GM12878 (cell line): ENCODE measurements at regions not wholly inside any gene's neighbourhood (a gene's known extent, or its start where the extent isn't known, plus 50 kb on each side); places are given as distances from the start of the nearest gene placed in this dataset.

Experiments
- ATAC-seq: fragments of 200-7000 bp; cut with Tn5 transposase; 3 replicates; pipeline ENCODE4 v1.9.1; 2020; ENCODE audit warnings: mild to moderate bottlenecking, moderate library complexity
- BruUV-seq: library from RNA; stranded (reverse); fragments of 400-500 nt; replicated peaks from 2 replicates; lab custom pipeline; 2021; lab: Mats Ljungman, UMichigan
- CTCF ChIA-PET: fragments of 300-600 bp; sonication (Branson Sonifier 250); formaldehyde crosslinking; extraction: SDS; loops from one replicate; lab custom pipeline; 2021; ENCODE audit warnings: inconsistent platforms; lab: Yijun Ruan, JAX
- POLR2A ChIA-PET: fragments of 350-600 bp; formaldehyde crosslinking; extraction: SDS; loops from one replicate; lab custom pipeline; 2021; ENCODE audit warnings: inconsistent platforms; lab: Charles Lee
- RAD21 ChIA-PET: fragments of 300-600 bp; sonication (Branson Sonifier 250); formaldehyde crosslinking; loops from one replicate; lab custom pipeline; 2023; ENCODE audit warnings: antibody characterized with exemption; ENCODE audit not compliant: unreplicated experiment; lab: Charles Lee
- SMC1A ChIA-PET: fragments of 300-600 bp; sonication (Branson Sonifier 250); formaldehyde crosslinking; loops from one replicate; lab custom pipeline; 2023; ENCODE audit not compliant: unreplicated experiment, uncharacterized antibody; lab: Charles Lee
- DNase-seq: peaks from one replicate; pipeline ENCODE4 v3.0.0-alpha.2; 2011; ENCODE audit warnings: low read depth, low spot score
- FAIRE-seq: peaks from 3 replicates; lab custom pipeline; 2011; peaks lifted over from hg19 to GRCh38; lab: Jason Lieb, UNC
- H2AFZ ChIP-seq: 2 replicates; pipeline ENCODE4 v1.6.0; 2011; ENCODE audit warnings: low read depth, low read length, control low read depth; ENCODE audit not compliant: control insufficient read depth
- H3K27ac ChIP-seq: 2 replicates; pipeline ENCODE4 v1.5.1; 2011; ENCODE audit warnings: control low read depth; ENCODE audit not compliant: control insufficient read depth, insufficient read depth
- H3K27me3 ChIP-seq, 2 experiments: replicated peaks in 1 of 2; 2 replicates each; pipeline versions ENCODE4 v1.6.0 to v1.6.1; 2011; ENCODE audit warnings: low read length in 1 of 2; ENCODE audit not compliant: control insufficient read depth in 2 of 2, insufficient read depth in 2 of 2
- H3K36me3 ChIP-seq, 2 experiments: 2 replicates each; pipeline ENCODE4 v1.5.1; 2011; ENCODE audit warnings: low read length in 1 of 2; ENCODE audit not compliant: control insufficient read depth in 2 of 2, insufficient read depth in 2 of 2
- H3K4me1 ChIP-seq: 2 replicates; pipeline ENCODE4 v1.6.1; 2011; ENCODE audit warnings: mild to moderate bottlenecking, low read length, moderate library complexity, mixed read lengths; ENCODE audit not compliant: control insufficient read depth, insufficient read depth
- H3K4me2 ChIP-seq: 2 replicates; pipeline ENCODE4 v1.6.0; 2011; ENCODE audit warnings: control low read depth; ENCODE audit not compliant: control insufficient read depth, insufficient read depth
- H3K4me3 ChIP-seq: fragments of 200-600 bp; sonication (generic); 2 replicates; pipeline ENCODE4 v1.5.1; 2016
- H3K79me2 ChIP-seq: 2 replicates; pipeline ENCODE4 v1.6.0; 2011; ENCODE audit warnings: low read length; ENCODE audit not compliant: control insufficient read depth, insufficient read depth
- H3K9ac ChIP-seq: 2 replicates; pipeline ENCODE4 v1.8.0; 2011; ENCODE audit warnings: low read length, control low read depth, mixed read lengths; ENCODE audit not compliant: control insufficient read depth, insufficient read depth
- H3K9me3 ChIP-seq: replicated peaks from 3 replicates; pipeline ENCODE4 v1.5.1; 2011; ENCODE audit warnings: mild to moderate bottlenecking, low read length; ENCODE audit not compliant: control insufficient read depth, insufficient read depth
- H4K20me1 ChIP-seq: 2 replicates; pipeline ENCODE4 v1.6.0; 2011; ENCODE audit not compliant: control insufficient read depth, insufficient read depth
- BMI1 ChIP-seq: fragments of 450-650 bp; IDR thresholded peaks from 2 replicates; pipeline ENCODE4 v1.6.1; 2016; ENCODE audit warnings: mild to moderate bottlenecking, moderate library complexity, borderline replicate concordance
- CHD1 ChIP-seq: IDR thresholded peaks from 2 replicates; pipeline ENCODE4 v1.6.1; 2012; ENCODE audit warnings: low read depth, low read length, improper control_type of control experiment
- DPF2 ChIP-seq: fragments of 450-650 bp; IDR thresholded peaks from 2 replicates; pipeline ENCODE4 v1.6.1; 2017; ENCODE audit warnings: mild to moderate bottlenecking
- IKZF1 ChIP-seq: fragments of 450-650 bp; conservative IDR thresholded peaks from 2 replicates; pipeline ENCODE4 v1.6.1; 2017; ENCODE audit warnings: antibody characterized with exemption, mild to moderate bottlenecking
- MTA2 ChIP-seq: fragments of 450-650 bp; IDR thresholded peaks from 2 replicates; pipeline ENCODE4 v1.6.1; 2016; ENCODE audit warnings: low read depth, mild to moderate bottlenecking, moderate library complexity
- NBN ChIP-seq: fragments of 450-650 bp; IDR thresholded peaks from 2 replicates; pipeline ENCODE4 v1.6.1; 2016
- NR2C2 ChIP-seq: IDR thresholded peaks from 2 replicates; pipeline ENCODE4 v1.6.1; 2011; ENCODE audit warnings: borderline replicate concordance, low read depth; ENCODE audit not compliant: control insufficient read depth, insufficient read length
- PAX8 ChIP-seq: fragments of 450-650 bp; IDR thresholded peaks from 2 replicates; pipeline ENCODE4 v1.6.1; 2017; ENCODE audit warnings: mild to moderate bottlenecking, moderate library complexity
- RAD51 ChIP-seq: fragments of 450-650 bp; IDR thresholded peaks from 2 replicates; pipeline ENCODE4 v1.6.1; 2016; ENCODE audit warnings: moderate library complexity, mild to moderate bottlenecking, inconsistent platforms
- SREBF1 ChIP-seq: IDR thresholded peaks from 2 replicates; pipeline ENCODE4 v1.6.1; 2012; ENCODE audit warnings: mild to moderate bottlenecking, low read length
- ZBTB4 ChIP-seq: fragments of 450-650 bp; formaldehyde crosslinking; IDR thresholded peaks from 2 replicates; pipeline ENCODE4 v1.4.0; 2022; ENCODE audit warnings: mild to moderate bottlenecking, moderate library complexity
- ZNF687 ChIP-seq: fragments of 450-650 bp; IDR thresholded peaks from 2 replicates; pipeline ENCODE4 v1.6.1; 2017; ENCODE audit warnings: mild to moderate bottlenecking, moderate library complexity
- in situ Hi-C: fragments of 300-500 bp; cut with MboI; formaldehyde crosslinking; loops from 9 replicates; pipeline ENCODE4 v1.14.3; 2018; ENCODE audit warnings: mixed read lengths
- intact Hi-C: fragments of 100-400 bp; cut with micrococcal nuclease; formaldehyde crosslinking; loops from one replicate; pipeline ENCODE4 v1.14.2; 2022; ENCODE audit not compliant: unreplicated experiment

GRCh38 chr14:96676166-96676565, 121.0 kb upstream of the VRK1 start:
- Histone ChIP-seq H2AFZ (no peak overlapping the region), H3K79me2 (no peaks in the 10 kb centered on the region), H3K4me2 (no peak overlapping the region), H4K20me1 (no peaks in the 10 kb centered on the region), H3K9me3 (no peaks in the 10 kb centered on the region), H3K27me3 (no peaks in the 10 kb centered on the region), H3K4me1 (no peaks in the 10 kb centered on the region), H3K4me3 (no peak overlapping the region), H3K9ac (no peak overlapping the region), H3K27ac (no peak overlapping the region), H3K36me3 (no peaks in the 10 kb centered on the region)
- ATAC-seq (no peak), FAIRE-seq (no peak), DNase-seq (no peak)
- no TSS peak for BruUV-seq
- POLR2A ChIA-PET = no interaction called here
- RAD21 ChIA-PET = no interaction called here
- CTCF ChIA-PET = interaction anchor here (0.7 to 1.5 kb wide), 2 partner anchors 9 to 10 kb away, joined by 3 to 5 read pairs; no protein-coding TSS in a partner anchor
- intact Hi-C loops (no loop called here), in situ Hi-C loops (no loop called here)
- SMC1A ChIA-PET = interaction anchor here (1.0 to 1.4 kb wide), 3 partner anchors 23 to 107 kb away, joined by 3 to 4 read pairs (median 4); no protein-coding TSS in a partner anchor
- TF ChIP-seq DPF2 (no peak), BMI1 (no peak), CHD1 (no peak), SREBF1 (no peak), ZBTB4 (CRISPR knock-in tag) (no peak), MTA2 (no peak), NBN (no peak), RAD51 (no peak), ZNF687 (no peak), IKZF1 (no peak), NR2C2 (no peak), PAX8 (no peak)
